ENCODE measurements at regions not wholly inside any gene's neighbourhood (a gene's known extent, or its start where the extent isn't known, plus 50 kb on each side); places are given as distances from the start of the nearest gene placed in this dataset.

DNA sequence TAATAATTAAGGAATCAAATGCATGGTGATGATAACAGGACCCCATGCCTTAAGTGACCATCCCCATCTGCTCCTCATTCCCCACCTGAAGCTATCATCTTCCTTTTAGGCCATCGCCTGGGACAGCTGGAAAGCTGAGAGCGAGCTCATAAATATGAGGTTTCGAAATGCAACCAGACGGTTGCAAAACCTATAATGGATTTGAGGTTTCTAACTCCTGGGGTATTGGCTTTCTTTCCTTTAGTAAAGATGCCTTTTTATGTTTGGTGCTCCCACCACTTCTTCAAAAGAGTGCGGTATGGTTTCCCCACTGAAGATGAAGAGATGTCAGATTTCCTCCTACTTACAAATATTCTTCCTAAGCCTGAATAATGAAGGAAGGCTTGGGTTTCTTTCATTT is 1589.5 kb upstream of the PIK3C3 start (continued):
- TF ChIP-seq, protein P1, sequence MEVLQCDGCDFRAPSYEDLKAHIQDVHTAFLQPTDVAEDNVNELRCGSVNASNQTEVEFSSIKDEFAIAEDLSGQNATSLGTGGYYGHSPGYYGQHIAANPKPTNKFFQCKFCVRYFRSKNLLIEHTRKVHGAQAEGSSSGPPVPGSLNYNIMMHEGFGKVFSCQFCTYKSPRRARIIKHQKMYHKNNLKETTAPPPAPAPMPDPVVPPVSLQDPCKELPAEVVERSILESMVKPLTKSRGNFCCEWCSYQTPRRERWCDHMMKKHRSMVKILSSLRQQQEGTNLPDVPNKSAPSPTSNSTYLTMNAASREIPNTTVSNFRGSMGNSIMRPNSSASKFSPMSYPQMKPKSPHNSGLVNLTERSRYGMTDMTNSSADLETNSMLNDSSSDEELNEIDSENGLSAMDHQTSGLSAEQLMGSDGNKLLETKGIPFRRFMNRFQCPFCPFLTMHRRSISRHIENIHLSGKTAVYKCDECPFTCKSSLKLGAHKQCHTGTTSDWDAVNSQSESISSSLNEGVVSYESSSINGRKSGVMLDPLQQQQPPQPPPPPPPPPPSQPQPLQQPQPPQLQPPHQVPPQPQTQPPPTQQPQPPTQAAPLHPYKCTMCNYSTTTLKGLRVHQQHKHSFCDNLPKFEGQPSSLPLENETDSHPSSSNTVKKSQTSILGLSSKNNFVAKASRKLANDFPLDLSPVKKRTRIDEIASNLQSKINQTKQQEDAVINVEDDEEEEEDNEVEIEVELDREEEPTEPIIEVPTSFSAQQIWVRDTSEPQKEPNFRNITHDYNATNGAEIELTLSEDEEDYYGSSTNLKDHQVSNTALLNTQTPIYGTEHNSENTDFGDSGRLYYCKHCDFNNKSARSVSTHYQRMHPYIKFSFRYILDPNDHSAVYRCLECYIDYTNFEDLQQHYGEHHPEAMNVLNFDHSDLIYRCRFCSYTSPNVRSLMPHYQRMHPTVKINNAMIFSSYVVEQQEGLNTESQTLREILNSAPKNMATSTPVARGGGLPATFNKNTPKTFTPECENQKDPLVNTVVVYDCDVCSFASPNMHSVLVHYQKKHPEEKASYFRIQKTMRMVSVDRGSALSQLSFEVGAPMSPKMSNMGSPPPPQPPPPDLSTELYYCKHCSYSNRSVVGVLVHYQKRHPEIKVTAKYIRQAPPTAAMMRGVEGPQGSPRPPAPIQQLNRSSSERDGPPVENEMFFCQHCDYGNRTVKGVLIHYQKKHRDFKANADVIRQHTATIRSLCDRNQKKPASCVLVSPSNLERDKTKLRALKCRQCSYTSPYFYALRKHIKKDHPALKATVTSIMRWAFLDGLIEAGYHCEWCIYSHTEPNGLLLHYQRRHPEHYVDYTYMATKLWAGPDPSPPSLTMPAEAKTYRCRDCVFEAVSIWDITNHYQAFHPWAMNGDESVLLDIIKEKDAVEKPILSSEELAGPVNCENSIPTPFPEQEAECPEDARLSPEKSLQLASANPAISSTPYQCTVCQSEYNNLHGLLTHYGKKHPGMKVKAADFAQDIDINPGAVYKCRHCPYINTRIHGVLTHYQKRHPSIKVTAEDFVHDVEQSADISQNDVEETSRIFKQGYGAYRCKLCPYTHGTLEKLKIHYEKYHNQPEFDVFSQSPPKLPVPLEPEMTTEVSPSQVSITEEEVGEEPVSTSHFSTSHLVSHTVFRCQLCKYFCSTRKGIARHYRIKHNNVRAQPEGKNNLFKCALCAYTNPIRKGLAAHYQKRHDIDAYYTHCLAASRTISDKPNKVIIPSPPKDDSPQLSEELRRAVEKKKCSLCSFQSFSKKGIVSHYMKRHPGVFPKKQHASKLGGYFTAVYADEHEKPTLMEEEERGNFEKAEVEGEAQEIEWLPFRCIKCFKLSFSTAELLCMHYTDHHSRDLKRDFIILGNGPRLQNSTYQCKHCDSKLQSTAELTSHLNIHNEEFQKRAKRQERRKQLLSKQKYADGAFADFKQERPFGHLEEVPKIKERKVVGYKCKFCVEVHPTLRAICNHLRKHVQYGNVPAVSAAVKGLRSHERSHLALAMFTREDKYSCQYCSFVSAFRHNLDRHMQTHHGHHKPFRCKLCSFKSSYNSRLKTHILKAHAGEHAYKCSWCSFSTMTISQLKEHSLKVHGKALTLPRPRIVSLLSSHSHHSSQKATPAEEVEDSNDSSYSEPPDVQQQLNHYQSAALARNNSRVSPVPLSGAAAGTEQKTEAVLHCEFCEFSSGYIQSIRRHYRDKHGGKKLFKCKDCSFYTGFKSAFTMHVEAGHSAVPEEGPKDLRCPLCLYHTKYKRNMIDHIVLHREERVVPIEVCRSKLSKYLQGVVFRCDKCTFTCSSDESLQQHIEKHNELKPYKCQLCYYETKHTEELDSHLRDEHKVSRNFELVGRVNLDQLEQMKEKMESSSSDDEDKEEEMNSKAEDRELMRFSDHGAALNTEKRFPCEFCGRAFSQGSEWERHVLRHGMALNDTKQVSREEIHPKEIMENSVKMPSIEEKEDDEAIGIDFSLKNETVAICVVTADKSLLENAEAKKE (CRISPR knock-in tag; IDR thresholded peaks at IDR 0.05), result no peak
- TF ChIP-seq NANOG (IDR thresholded peaks at IDR 0.05; ENCODE audit: borderline replicate concordance), result no peak

DNA sequence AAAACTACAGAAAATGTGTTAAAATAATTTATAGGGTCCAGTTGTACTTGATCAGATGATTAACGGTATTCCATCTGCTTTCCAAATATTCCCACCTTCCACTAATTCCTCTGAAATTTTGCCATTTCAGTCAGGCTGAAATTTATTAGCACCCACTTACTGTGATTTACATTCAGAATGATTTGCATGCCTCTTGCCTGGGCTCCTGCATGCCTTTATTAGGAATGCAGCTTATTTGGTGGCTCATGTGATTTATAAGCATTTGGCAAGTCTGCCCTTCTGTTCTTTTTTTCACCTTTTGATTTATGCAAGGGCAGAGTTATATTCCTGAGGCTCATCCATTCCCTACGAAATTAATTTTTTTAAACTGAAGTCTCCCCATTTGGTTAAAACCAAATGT is 1594.5 kb upstream of the PIK3C3 start:
- peaks cover 5% of the 10 kb centered on the region; the same call in 2 of the 3 replicates for H3K4me1 Mint-ChIP-seq
- no peaks in the 10 kb centered on the region for H3K27me3 Mint-ChIP-seq (ENCODE audit: insufficient read depth, low read depth, poor library complexity)
- no peak overlapping the region for H3K27ac Mint-ChIP-seq
- no peak overlapping the region for H3K4me3 Mint-ChIP-seq
- Histone ChIP-seq H3K9me2 (ENCODE audit: insufficient read depth) (no peaks in the 10 kb centered on the region), H3K4me2 (no peak overlapping the region), H3K4me1 (ENCODE audit: insufficient read depth) (no peaks in the 10 kb centered on the region), H3K27me3 (ENCODE audit: insufficient read depth) (no peaks in the 10 kb centered on the region), H2AFZ (no peak overlapping the region), H4K20me1 (replicated peaks; ENCODE audit: insufficient read depth) (no peaks in the 10 kb centered on the region), H3K79me2 (replicated peaks; ENCODE audit: insufficient read depth) (no peaks in the 10 kb centered on the region), H3K36me3 (ENCODE audit: insufficient read depth) (no peaks in the 10 kb centered on the region), H3K27ac (ENCODE audit: low read depth) (no peak overlapping the region), H3F3A (replicated peaks; ENCODE audit: low read depth) (no peaks in the 10 kb centered on the region), H3K4me3 (no peak overlapping the region)
- DNase-seq (ENCODE audit: low spot score) (no peak), ATAC-seq (no peak)
- TF ChIP-seq, protein P2, sequence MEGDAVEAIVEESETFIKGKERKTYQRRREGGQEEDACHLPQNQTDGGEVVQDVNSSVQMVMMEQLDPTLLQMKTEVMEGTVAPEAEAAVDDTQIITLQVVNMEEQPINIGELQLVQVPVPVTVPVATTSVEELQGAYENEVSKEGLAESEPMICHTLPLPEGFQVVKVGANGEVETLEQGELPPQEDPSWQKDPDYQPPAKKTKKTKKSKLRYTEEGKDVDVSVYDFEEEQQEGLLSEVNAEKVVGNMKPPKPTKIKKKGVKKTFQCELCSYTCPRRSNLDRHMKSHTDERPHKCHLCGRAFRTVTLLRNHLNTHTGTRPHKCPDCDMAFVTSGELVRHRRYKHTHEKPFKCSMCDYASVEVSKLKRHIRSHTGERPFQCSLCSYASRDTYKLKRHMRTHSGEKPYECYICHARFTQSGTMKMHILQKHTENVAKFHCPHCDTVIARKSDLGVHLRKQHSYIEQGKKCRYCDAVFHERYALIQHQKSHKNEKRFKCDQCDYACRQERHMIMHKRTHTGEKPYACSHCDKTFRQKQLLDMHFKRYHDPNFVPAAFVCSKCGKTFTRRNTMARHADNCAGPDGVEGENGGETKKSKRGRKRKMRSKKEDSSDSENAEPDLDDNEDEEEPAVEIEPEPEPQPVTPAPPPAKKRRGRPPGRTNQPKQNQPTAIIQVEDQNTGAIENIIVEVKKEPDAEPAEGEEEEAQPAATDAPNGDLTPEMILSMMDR (conservative IDR thresholded peaks at IDR 0.05; ENCODE audit: low read depth in 2 of 2), result no peak
- TF ChIP-seq STAT1 (IDR thresholded peaks at IDR 0.05; ENCODE audit: unreplicated experiment) (no peak), JUNB (IDR thresholded peaks at IDR 0.05; ENCODE audit: unreplicated experiment) (no peak), EZH2phosphoT487 (IDR thresholded peaks at IDR 0.05; ENCODE audit: unreplicated experiment) (no peak), ZNF331 (CRISPR knock-in tag; IDR thresholded peaks at IDR 0.05; ENCODE audit: low read depth) (no peak)
- TF ChIP-seq, protein P3, sequence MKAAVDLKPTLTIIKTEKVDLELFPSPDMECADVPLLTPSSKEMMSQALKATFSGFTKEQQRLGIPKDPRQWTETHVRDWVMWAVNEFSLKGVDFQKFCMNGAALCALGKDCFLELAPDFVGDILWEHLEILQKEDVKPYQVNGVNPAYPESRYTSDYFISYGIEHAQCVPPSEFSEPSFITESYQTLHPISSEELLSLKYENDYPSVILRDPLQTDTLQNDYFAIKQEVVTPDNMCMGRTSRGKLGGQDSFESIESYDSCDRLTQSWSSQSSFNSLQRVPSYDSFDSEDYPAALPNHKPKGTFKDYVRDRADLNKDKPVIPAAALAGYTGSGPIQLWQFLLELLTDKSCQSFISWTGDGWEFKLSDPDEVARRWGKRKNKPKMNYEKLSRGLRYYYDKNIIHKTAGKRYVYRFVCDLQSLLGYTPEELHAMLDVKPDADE (IDR thresholded peaks at IDR 0.05), result no peak
- no peaks in the 10 kb centered on the region for H3K36me3 Mint-ChIP-seq (ENCODE audit: low read depth)
- H3K9me3 Mint-ChIP-seq, result no peaks in the 10 kb centered on the region

Data from GM23338 (cell line).